Lower leg skin (tissue), 3 donors: ENCODE measurements at regions not wholly inside any gene's neighbourhood (a gene's known extent, or its start where the extent isn't known, plus 50 kb on each side); places are given as distances from the start of the nearest gene placed in this dataset.
"Not testable (repeated sequence)": the region's sequence is repeated elsewhere in the genome, so short reads cannot be mapped to it uniquely, and the experiment has no call there.

Source experiments
- CTCF ChIP-seq, 3 donors: fragments of 450-650 bp; IDR thresholded peaks; one replicate each; pipeline ENCODE4 v1.5.1; 2016; ENCODE audit warnings: antibody characterized with exemption in 3 of 3, mild to moderate bottlenecking in 3 of 3, moderate library complexity in 2 of 3
- POLR2A ChIP-seq, 2 donors: fragments of 450-650 bp; IDR thresholded peaks; one replicate each; pipeline ENCODE4 v1.6.1; 2016 to 2017; ENCODE audit warnings: antibody characterized with exemption in 2 of 2, mild to moderate bottlenecking in 1 of 2, moderate library complexity in 1 of 2

- not testable (repeated sequence) for TF ChIP-seq CTCF, POLR2A (IDR thresholded peaks at IDR 0.05)
Measured at GRCh38 chr4:1581164-1581894, 102.8 kb downstream of the FAM53A start.
